ENCODE measurements at regions not wholly inside any gene's neighbourhood (a gene's known extent, or its start where the extent isn't known, plus 50 kb on each side); places are given as distances from the start of the nearest gene placed in this dataset.
"Not testable (repeated sequence)": the region's sequence is repeated elsewhere in the genome, so short reads cannot be mapped to it uniquely, and the experiment has no call there.

GRCh38 chr3:153552887-153553604 is 391.0 kb downstream of the RAP2B start:
- Histone ChIP-seq H3K27ac (no peak overlapping the region), H3K4me3 (no peak overlapping the region), H3K36me3 (replicated peaks in 1 of 2) (no peaks in the 10 kb centered on the region), H3K4me1 (replicated peaks in 1 of 2) (no peaks in the 10 kb centered on the region), H3K9me3 (replicated peaks in 1 of 3) (no peaks in the 10 kb centered on the region), H3K27me3 (no peaks in the 10 kb centered on the region)
- TF ChIP-seq, protein P1, sequence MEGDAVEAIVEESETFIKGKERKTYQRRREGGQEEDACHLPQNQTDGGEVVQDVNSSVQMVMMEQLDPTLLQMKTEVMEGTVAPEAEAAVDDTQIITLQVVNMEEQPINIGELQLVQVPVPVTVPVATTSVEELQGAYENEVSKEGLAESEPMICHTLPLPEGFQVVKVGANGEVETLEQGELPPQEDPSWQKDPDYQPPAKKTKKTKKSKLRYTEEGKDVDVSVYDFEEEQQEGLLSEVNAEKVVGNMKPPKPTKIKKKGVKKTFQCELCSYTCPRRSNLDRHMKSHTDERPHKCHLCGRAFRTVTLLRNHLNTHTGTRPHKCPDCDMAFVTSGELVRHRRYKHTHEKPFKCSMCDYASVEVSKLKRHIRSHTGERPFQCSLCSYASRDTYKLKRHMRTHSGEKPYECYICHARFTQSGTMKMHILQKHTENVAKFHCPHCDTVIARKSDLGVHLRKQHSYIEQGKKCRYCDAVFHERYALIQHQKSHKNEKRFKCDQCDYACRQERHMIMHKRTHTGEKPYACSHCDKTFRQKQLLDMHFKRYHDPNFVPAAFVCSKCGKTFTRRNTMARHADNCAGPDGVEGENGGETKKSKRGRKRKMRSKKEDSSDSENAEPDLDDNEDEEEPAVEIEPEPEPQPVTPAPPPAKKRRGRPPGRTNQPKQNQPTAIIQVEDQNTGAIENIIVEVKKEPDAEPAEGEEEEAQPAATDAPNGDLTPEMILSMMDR (IDR thresholded peaks at IDR 0.05), result no peak
- no peak for TF ChIP-seq POLR2A (IDR thresholded peaks at IDR 0.05)
- WGBS, 4 donors, result 77 to 80% (median 79%) methylated on average over 11 of the region's 11 CpGs
- intact Hi-C loops (cut with DNase I), result no loop called here
- DNase-seq, result no peak

GRCh38 chr3:153553605-153553945 is 391.5 kb downstream of the RAP2B start:
- no peaks in the 10 kb centered on the region for H3K9me3 ChIP-seq (replicated peaks in 1 of 3)
- no peak for TF ChIP-seq POLR2A (IDR thresholded peaks at IDR 0.05)
- TF ChIP-seq, protein P1 (IDR thresholded peaks at IDR 0.05), result no peak
- H3K27ac ChIP-seq, result no peak overlapping the region
- 73 to 80% (median 75%) methylated on average over 2 of the region's 2 CpGs for WGBS, 4 donors
- no peaks in the 10 kb centered on the region for H3K36me3 ChIP-seq (replicated peaks in 1 of 2)
- no peak for DNase-seq
- H3K27me3 ChIP-seq, result no peaks in the 10 kb centered on the region
- H3K4me3 ChIP-seq, result no peak overlapping the region
- H3K4me1 ChIP-seq (replicated peaks in 1 of 2), result no peaks in the 10 kb centered on the region
- intact Hi-C loops (cut with DNase I), result no loop called here

- H3K36me3 ChIP-seq (replicated peaks in 1 of 2), result no peaks in the 10 kb centered on the region
- WGBS, 4 donors, result 18 to 48% (median 37%) methylated on average over 2 of the region's 2 CpGs
- H3K4me1 ChIP-seq (replicated peaks in 1 of 2), result no peaks in the 10 kb centered on the region
Measured at GRCh38 chr3:153555919-153556318, 393.9 kb downstream of the RAP2B start.

GRCh38 chr3:153559366-153559765 is 397.3 kb downstream of the RAP2B start:
- DNase-seq; intact Hi-C loops (cut with DNase I); H3K4me1 ChIP-seq (replicated peaks in 1 of 2); H3K4me3 ChIP-seq; H3K27me3 ChIP-seq; H3K36me3 ChIP-seq (replicated peaks in 1 of 2); H3K27ac ChIP-seq: not testable (repeated sequence)
- WGBS, 4 donors, result 68 to 87% (median 78%) methylated on average over 1 of the region's 1 CpG
- peaks cover 0 to 10% (median 0%) of the 10 kb centered on the region in 3 donors for H3K9me3 ChIP-seq (replicated peaks in 1 of 3)

More at GRCh38 chr3:153555919-153556318, 393.9 kb downstream of the RAP2B start:
- Histone ChIP-seq H3K27ac (no peak overlapping the region), H3K27me3 (no peaks in the 10 kb centered on the region), H3K4me3 (no peak overlapping the region), H3K9me3 (replicated peaks in 1 of 3) (peaks cover 0 to 5% (median 0%) of the 10 kb centered on the region in 3 donors)
- no peak for DNase-seq
- intact Hi-C loops (cut with DNase I), result no loop called here
- TF ChIP-seq POLR2A (IDR thresholded peaks at IDR 0.05), result no peak
- TF ChIP-seq, protein P1 (IDR thresholded peaks at IDR 0.05), result no peak

DNA sequence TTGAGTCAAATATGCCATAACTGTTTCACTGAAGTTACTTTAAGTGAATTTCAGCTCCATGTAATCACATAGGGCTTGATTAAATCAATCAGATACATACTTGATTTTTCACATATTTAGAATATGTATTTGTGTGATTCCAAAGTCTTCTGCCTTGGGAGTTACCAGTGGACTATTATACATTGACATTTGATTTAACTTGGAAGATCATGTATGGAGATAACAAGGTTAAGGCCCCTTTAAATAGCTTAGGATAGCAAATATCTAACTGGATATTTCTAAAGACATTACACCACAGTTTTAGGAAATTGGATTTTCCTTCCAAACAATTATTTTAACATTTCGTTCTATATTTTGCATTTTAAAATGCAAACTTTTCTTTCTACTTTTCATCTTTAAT is 405.0 kb downstream of the RAP2B start:
- Histone ChIP-seq H3K36me3 (replicated peaks in 1 of 2) (no peaks in the 10 kb centered on the region), H3K4me3 (no peak overlapping the region), H3K4me1 (replicated peaks in 1 of 2) (no peaks in the 10 kb centered on the region), H3K27ac (no peak overlapping the region), H3K27me3 (no peaks in the 10 kb centered on the region), H3K9me3 (replicated peaks in 1 of 3) (peaks cover 0 to 5% (median 0%) of the 10 kb centered on the region in 3 donors)
- TF ChIP-seq, protein P1 (IDR thresholded peaks at IDR 0.05), result no peak
- TF ChIP-seq POLR2A (IDR thresholded peaks at IDR 0.05), result no peak
- intact Hi-C loops (cut with DNase I), result no loop called here
- WGBS, 4 donors, result 38 to 53% (median 44%) methylated on average over 1 of the region's 1 CpG
- no peak for DNase-seq

All from adrenal gland (tissue), 9 donors.